ENCODE measurements at regions not wholly inside any gene's neighbourhood (a gene's known extent, or its start where the extent isn't known, plus 50 kb on each side); places are given as distances from the start of the nearest gene placed in this dataset.

GRCh38 chr4:79147251-79147650 is 178.6 kb downstream of the NAA11 start:
- TF ChIP-seq POLR2A (IDR thresholded peaks at IDR 0.05) (no peak), CTCF (IDR thresholded peaks at IDR 0.05) (no peak)
- no peak for DNase-seq
- H3K9me3 ChIP-seq = peaks cover 0 to 2% (median 0%) of the 10 kb centered on the region in 4 donors
- H3K4me1 ChIP-seq = no peaks in the 10 kb centered on the region
- no peak overlapping the region for H3K27ac ChIP-seq
- H3K27me3 ChIP-seq = no peaks in the 10 kb centered on the region
- H3K4me3 ChIP-seq = no peak overlapping the region
- no peaks in the 10 kb centered on the region for H3K36me3 ChIP-seq

GRCh38 chr4:79141530-79141929 is 184.3 kb downstream of the NAA11 start:
- Histone ChIP-seq H3K9me3 (peaks cover 0 to 3% (median 0%) of the 10 kb centered on the region in 4 donors), H3K27me3 (no peaks in the 10 kb centered on the region), H3K4me3 (no peak overlapping the region), H3K27ac (no peak overlapping the region), H3K4me1 (no peaks in the 10 kb centered on the region), H3K36me3 (no peaks in the 10 kb centered on the region)
- DNase-seq = no peak
- TF ChIP-seq CTCF (IDR thresholded peaks at IDR 0.05) (no peak), POLR2A (IDR thresholded peaks at IDR 0.05) (no peak)

GRCh38 chr4:79134767-79135166 is 191.1 kb downstream of the NAA11 start:
- H3K9me3 ChIP-seq = no peaks in the 10 kb centered on the region
- no peak overlapping the region for H3K4me3 ChIP-seq
- H3K4me1 ChIP-seq = no peaks in the 10 kb centered on the region
- H3K27ac ChIP-seq = no peak overlapping the region
- TF ChIP-seq POLR2A (IDR thresholded peaks at IDR 0.05) (no peak), CTCF (IDR thresholded peaks at IDR 0.05) (no peak)
- no peak for DNase-seq
- no peaks in the 10 kb centered on the region for H3K27me3 ChIP-seq
- H3K36me3 ChIP-seq = no peaks in the 10 kb centered on the region

GRCh38 chr4:79132826-79133225 is 193.0 kb downstream of the NAA11 start:
- H3K36me3 ChIP-seq = no peaks in the 10 kb centered on the region
- no peak for TF ChIP-seq CTCF (IDR thresholded peaks at IDR 0.05)
- no peak for TF ChIP-seq POLR2A (IDR thresholded peaks at IDR 0.05)

GRCh38 chr4:79121875-79122358 is 182.7 kb upstream of the PAQR3 start:
- H3K9me3 ChIP-seq = peaks cover 0 to 20% (median 5%) of the 10 kb centered on the region in 4 donors
- no peak for DNase-seq

More at GRCh38 chr4:79132826-79133225, 193.0 kb downstream of the NAA11 start:
- Histone ChIP-seq H3K27ac (no peak overlapping the region), H3K9me3 (no peaks in the 10 kb centered on the region), H3K27me3 (no peaks in the 10 kb centered on the region), H3K4me1 (no peaks in the 10 kb centered on the region), H3K4me3 (no peak overlapping the region)
- DNase-seq = no peak

More at GRCh38 chr4:79121875-79122358, 182.7 kb upstream of the PAQR3 start:
- Histone ChIP-seq H3K27me3 (no peaks in the 10 kb centered on the region), H3K4me1 (no peaks in the 10 kb centered on the region), H3K4me3 (no peak overlapping the region), H3K27ac (no peak overlapping the region), H3K36me3 (no peaks in the 10 kb centered on the region)
- TF ChIP-seq CTCF (IDR thresholded peaks at IDR 0.05) (no peak), POLR2A (IDR thresholded peaks at IDR 0.05) (no peak)
